C4-2B (cell line): ENCODE measurements at regions not wholly inside any gene's neighbourhood (a gene's known extent, or its start where the extent isn't known, plus 50 kb on each side); places are given as distances from the start of the nearest gene placed in this dataset.

Source experiments
- ZFX ChIP-seq: fragments of 450-650 bp; IDR thresholded peaks from 2 replicates; pipeline ENCODE4 v1.6.1; 2017
- TF ChIP-seq, protein P1 (sequence below): fragments of 450-650 bp; conservative IDR thresholded peaks from 2 replicates; pipeline ENCODE4 v1.5.1; 2017; ENCODE audit warnings: mild to moderate bottlenecking

- TF ChIP-seq, protein P1, sequence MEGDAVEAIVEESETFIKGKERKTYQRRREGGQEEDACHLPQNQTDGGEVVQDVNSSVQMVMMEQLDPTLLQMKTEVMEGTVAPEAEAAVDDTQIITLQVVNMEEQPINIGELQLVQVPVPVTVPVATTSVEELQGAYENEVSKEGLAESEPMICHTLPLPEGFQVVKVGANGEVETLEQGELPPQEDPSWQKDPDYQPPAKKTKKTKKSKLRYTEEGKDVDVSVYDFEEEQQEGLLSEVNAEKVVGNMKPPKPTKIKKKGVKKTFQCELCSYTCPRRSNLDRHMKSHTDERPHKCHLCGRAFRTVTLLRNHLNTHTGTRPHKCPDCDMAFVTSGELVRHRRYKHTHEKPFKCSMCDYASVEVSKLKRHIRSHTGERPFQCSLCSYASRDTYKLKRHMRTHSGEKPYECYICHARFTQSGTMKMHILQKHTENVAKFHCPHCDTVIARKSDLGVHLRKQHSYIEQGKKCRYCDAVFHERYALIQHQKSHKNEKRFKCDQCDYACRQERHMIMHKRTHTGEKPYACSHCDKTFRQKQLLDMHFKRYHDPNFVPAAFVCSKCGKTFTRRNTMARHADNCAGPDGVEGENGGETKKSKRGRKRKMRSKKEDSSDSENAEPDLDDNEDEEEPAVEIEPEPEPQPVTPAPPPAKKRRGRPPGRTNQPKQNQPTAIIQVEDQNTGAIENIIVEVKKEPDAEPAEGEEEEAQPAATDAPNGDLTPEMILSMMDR = no peak
- TF ChIP-seq ZFX = no peak
Observed at GRCh38 chr3:75180945-75181298, 483.2 kb upstream of the FRG2C start.
